Ovary (tissue), 3 donors: ENCODE measurements at regions not wholly inside any gene's neighbourhood (a gene's known extent, or its start where the extent isn't known, plus 50 kb on each side); places are given as distances from the start of the nearest gene placed in this dataset.

Source experiments
- CTCF ChIP-seq, 3 donors: fragments of 450-650 bp in 2 of 3; fragments of 200-600 bp in 1 of 3; IDR thresholded peaks; one replicate each; pipeline versions ENCODE4 v1.5.1 to v1.8.0; 2016 to 2022; ENCODE audit warnings: antibody characterized with exemption in 3 of 3, mild to moderate bottlenecking in 1 of 3
- EP300 ChIP-seq: sonication (generic); formaldehyde crosslinking; IDR thresholded peaks from one replicate; pipeline ENCODE4 v1.6.1; 2017; ENCODE audit warnings: antibody characterized with exemption
- POLR2A ChIP-seq: fragments of 450-650 bp; IDR thresholded peaks from one replicate; pipeline ENCODE4 v1.6.1; 2017; ENCODE audit warnings: antibody characterized with exemption, mild to moderate bottlenecking, moderate library complexity
- donor health status: DM: no; HTN: no; CAD: no.

- TF ChIP-seq POLR2A, result no peak
- no peak for TF ChIP-seq CTCF (IDR thresholded peaks at IDR 0.05)
- TF ChIP-seq EP300, result no peak
Measured at GRCh38 chr11:106344394-106344793, 266.9 kb downstream of the AASDHPPT start.
